ENCODE measurements at regions not wholly inside any gene's neighbourhood (a gene's known extent, or its start where the extent isn't known, plus 50 kb on each side); places are given as distances from the start of the nearest gene placed in this dataset.
"Not testable (repeated sequence)": the region's sequence is repeated elsewhere in the genome, so short reads cannot be mapped to it uniquely, and the experiment has no call there.

DNA sequence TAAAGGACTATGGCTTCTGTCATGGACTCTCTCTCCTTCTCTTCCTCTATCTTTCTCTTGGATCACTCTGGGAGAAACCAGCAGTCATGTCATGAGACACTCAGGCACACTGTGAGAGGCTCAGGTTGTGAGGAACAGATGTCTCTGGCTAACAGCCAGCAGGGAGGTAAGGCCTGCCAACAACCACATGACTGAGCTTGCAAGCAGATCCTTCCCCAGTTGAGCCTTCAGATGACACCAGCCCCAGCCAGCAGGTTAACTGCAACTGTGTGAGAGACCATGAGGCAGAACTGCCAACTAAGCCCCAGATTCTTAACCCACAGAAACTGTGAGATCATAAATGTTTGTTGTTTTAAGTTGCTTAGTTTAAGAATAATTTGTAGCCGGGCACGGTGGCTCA is 90.6 kb downstream of the VCPKMT start:
- H3K36me3 ChIP-seq (ENCODE audit: control insufficient read depth, insufficient read depth, low read length) = no peaks in the 10 kb centered on the region
- no peaks in the 10 kb centered on the region for H3K4me1 ChIP-seq (ENCODE audit: control insufficient read depth, insufficient read depth, low read length)
- no peaks in the 10 kb centered on the region for H3K27me3 ChIP-seq (ENCODE audit: control insufficient read depth, insufficient read depth, low read length)

DNA sequence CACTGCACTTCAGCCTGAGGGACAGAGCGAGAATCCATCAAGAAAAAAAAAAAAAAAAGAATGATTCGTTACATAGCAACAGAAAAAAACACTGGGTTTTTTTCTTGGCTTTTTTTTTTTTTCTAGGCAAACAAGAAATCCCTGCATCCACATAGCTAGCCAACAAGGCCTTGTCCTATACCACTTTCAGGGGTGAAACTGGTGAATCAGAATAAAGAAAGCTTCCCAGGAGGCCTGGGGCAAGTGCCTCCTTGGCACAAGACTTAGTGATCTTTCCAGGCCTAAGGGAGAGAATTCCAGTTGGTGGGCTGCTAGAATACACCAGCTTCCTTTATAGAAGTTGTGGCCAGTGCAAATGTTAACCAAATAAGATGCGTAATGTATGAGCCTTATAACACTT is 90.0 kb downstream of the VCPKMT start:
- H3K4me1 ChIP-seq (ENCODE audit: control insufficient read depth, insufficient read depth, low read length) = no peaks in the 10 kb centered on the region
- H3K4me3 ChIP-seq (ENCODE audit: low read depth, low read length) = no peak overlapping the region
- H3K27me3 ChIP-seq (ENCODE audit: control insufficient read depth, insufficient read depth, low read length) = no peaks in the 10 kb centered on the region
- H3K9me3 ChIP-seq (ENCODE audit: control insufficient read depth, insufficient read depth, low read length) = no peaks in the 10 kb centered on the region
- H3K9ac ChIP-seq (ENCODE audit: low read depth, low read length) = no peak overlapping the region
- H3K36me3 ChIP-seq (ENCODE audit: control insufficient read depth, insufficient read depth, low read length) = no peaks in the 10 kb centered on the region

More for the DNA sequence above, 90.6 kb downstream of the VCPKMT start:
- no peak overlapping the region for H3K9ac ChIP-seq (ENCODE audit: low read depth, low read length)
- H3K4me3 ChIP-seq (ENCODE audit: low read depth, low read length) = no peak overlapping the region
- no peaks in the 10 kb centered on the region for H3K9me3 ChIP-seq (ENCODE audit: control insufficient read depth, insufficient read depth, low read length)

DNA sequence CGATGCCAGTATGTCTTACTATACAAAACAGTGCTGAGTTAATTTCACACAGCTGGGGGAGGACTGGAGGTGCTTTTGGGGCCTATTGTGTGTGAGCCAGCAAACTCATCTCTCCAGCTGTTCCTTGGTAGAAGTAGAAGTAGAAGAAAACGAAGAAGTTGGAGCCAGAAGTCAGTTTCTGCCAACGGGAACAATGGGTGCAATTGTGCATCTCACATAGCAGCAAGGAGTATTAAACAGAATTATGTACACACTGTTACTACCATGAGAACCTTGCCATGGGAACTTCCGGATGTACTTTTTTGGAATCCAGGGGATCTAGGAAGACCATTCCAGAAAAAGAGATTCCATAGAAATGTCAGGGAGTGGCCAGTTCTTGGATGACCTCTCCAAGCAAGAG is 88.6 kb downstream of the VCPKMT start:
- no peaks in the 10 kb centered on the region for H3K4me1 ChIP-seq (ENCODE audit: control insufficient read depth, insufficient read depth, low read length)
- no peaks in the 10 kb centered on the region for H3K36me3 ChIP-seq (ENCODE audit: control insufficient read depth, insufficient read depth, low read length)
- H3K9me3 ChIP-seq (ENCODE audit: control insufficient read depth, insufficient read depth, low read length) = no peaks in the 10 kb centered on the region
- H3K4me3 ChIP-seq (ENCODE audit: low read depth, low read length) = no peak overlapping the region
- H3K27me3 ChIP-seq (ENCODE audit: control insufficient read depth, insufficient read depth, low read length) = no peaks in the 10 kb centered on the region
- H3K9ac ChIP-seq (ENCODE audit: low read depth, low read length) = no peak overlapping the region

DNA sequence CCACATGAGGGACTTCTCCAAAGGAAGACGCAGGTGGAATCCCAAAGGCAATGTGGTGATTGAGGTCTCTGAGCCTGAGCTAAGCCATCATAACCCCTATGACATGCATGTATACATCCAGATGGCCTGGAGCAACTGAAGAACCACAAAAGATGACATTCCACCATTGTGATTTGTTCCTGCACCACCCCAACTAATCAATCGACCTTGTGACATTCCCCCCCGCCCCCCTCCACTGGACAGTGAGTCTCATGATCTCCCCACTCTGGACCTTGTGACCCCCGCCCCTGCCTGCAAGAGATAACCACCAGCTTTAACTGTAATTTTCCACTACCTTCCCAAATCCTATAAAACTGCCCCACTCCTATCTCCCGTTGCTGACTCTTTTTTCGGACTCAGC is 87.9 kb downstream of the VCPKMT start:
- H3K27me3 ChIP-seq (ENCODE audit: control insufficient read depth, insufficient read depth, low read length) = no peaks in the 10 kb centered on the region
- H3K4me1 ChIP-seq (ENCODE audit: control insufficient read depth, insufficient read depth, low read length) = no peaks in the 10 kb centered on the region
- H3K4me3 ChIP-seq (ENCODE audit: low read depth, low read length) = no peak overlapping the region
- no peaks in the 10 kb centered on the region for H3K36me3 ChIP-seq (ENCODE audit: control insufficient read depth, insufficient read depth, low read length)
- H3K9me3 ChIP-seq (ENCODE audit: control insufficient read depth, insufficient read depth, low read length) = no peaks in the 10 kb centered on the region
- no peak overlapping the region for H3K9ac ChIP-seq (ENCODE audit: low read depth, low read length)

DNA sequence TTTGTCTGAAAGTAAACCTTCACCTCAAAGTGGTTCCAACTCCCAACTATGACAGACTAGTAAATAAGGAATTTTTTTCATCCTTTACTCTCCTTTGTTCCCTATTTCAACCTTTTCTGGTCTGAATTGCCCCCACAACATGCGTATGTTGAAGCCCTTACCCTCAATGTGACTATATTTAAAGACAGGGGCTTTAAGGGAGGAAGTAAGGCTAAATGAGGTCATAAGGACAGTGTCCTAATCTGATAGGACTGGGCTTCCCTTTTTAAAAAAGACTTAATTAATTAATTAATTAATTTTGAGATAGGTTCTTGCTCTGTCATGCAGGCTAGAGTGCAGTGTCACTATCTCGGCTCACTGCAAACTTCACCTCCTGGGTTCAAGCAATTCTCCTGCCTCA is 86.3 kb downstream of the VCPKMT start:
- H3K27me3 ChIP-seq (ENCODE audit: control insufficient read depth, insufficient read depth, low read length) = no peaks in the 10 kb centered on the region
- no peaks in the 10 kb centered on the region for H3K36me3 ChIP-seq (ENCODE audit: control insufficient read depth, insufficient read depth, low read length)
- no peaks in the 10 kb centered on the region for H3K9me3 ChIP-seq (ENCODE audit: control insufficient read depth, insufficient read depth, low read length)
- H3K4me3 ChIP-seq (ENCODE audit: low read depth, low read length) = no peak overlapping the region
- no peak overlapping the region for H3K9ac ChIP-seq (ENCODE audit: low read depth, low read length)
- H3K4me1 ChIP-seq (ENCODE audit: control insufficient read depth, insufficient read depth, low read length) = no peaks in the 10 kb centered on the region

DNA sequence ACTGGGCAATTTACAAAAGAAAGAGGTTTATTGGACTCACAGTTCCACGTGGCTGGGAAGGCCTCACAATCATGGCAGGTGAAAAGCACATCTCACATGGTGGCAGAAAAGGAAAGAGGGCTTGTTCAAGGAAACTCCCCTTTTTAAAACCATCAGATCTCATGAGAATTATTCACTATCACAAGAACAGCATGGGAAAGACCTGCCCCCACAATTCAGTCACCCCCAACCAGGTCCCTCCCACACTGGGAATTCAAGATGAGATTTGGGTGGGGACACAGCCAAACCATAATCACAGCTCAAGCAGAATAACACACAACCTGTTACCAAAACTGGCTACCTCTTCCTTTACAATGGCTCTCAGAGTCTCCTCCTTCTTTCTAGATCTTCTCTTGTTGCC is 85.5 kb downstream of the VCPKMT start:
- not testable (repeated sequence) for H3K4me3 ChIP-seq (ENCODE audit: low read depth, low read length); H3K9me3 ChIP-seq (ENCODE audit: control insufficient read depth, insufficient read depth, low read length); H3K4me1 ChIP-seq (ENCODE audit: control insufficient read depth, insufficient read depth, low read length); H3K36me3 ChIP-seq (ENCODE audit: control insufficient read depth, insufficient read depth, low read length); H3K27me3 ChIP-seq (ENCODE audit: control insufficient read depth, insufficient read depth, low read length); H3K9ac ChIP-seq (ENCODE audit: low read depth, low read length)

DNA sequence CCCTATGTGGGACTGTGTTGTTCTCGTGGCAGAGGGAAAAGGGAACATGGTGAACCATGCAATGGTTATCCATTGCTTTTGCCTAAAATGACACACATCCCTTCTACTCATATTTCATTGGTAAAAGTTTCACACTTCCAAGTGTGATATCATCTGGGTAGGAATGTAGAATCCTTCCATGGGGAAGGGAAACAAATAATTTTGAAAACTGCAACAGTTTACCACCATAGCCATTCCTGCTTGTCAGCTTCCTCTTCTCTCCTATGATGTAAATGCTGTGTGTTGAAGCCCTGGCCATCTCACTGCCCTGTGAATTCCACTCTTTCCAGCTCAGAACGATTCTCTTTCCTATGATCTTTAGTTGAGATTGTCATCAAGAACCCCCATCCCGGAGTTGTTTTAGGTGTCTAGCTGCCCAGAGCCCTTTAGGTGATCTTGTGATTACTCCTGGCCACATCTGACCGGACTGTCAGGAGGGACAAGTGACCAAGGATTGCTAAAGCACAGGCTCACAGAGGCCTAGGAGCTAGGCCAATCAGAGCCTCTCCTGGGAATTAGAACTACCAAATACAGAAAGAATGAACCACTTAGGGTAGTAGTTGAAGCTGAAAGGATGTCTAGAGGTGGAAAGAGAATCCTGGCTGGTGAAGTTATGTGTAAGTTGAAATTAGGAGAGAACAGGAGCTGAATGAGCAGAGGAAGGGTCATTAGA is 84.6 kb downstream of the VCPKMT start:
- Histone ChIP-seq H3K4me3 (ENCODE audit: low read depth, low read length) (no peak overlapping the region), H3K9ac (ENCODE audit: low read depth, low read length) (no peak overlapping the region), H3K36me3 (ENCODE audit: control insufficient read depth, insufficient read depth, low read length) (no peaks in the 10 kb centered on the region), H3K9me3 (ENCODE audit: control insufficient read depth, insufficient read depth, low read length) (no peaks in the 10 kb centered on the region), H3K27me3 (ENCODE audit: control insufficient read depth, insufficient read depth, low read length) (no peaks in the 10 kb centered on the region), H3K4me1 (ENCODE audit: control insufficient read depth, insufficient read depth, low read length) (no peaks in the 10 kb centered on the region)

DNA sequence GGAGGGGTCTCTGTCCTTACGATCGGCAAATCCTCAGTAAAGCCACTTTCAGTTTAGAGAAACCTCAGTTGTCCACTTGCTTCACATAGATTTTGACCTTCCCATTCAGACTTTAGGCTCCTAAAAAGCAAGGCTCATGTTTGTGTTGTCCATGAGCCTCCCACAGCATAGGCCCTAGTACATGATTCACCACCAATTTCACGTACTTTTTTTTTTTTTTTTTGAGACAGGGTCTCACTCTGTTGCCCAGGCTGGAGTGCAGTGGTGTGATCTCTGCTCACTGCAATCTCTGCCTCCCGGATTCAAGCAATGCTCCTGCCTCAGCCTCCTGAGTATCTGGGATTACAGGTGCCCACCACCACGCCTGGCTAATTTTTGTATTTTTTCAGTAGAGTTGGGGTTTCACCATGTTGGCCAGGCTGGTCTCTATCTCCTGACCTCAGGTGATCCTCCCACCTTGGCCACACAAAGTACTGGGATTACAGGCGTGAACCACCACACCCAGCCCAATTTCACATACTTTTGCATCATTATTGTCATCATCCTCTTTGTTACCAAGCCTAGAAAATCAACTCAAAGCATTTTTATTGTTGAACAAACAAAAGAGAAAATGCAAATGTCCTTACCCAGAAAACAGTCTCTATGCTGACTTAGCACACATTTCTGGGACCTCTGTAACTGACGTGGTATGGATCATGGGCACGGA is 83.8 kb downstream of the VCPKMT start:
- H3K4me1 ChIP-seq (ENCODE audit: control insufficient read depth, insufficient read depth, low read length); H3K36me3 ChIP-seq (ENCODE audit: control insufficient read depth, insufficient read depth, low read length); H3K27me3 ChIP-seq (ENCODE audit: control insufficient read depth, insufficient read depth, low read length); H3K9me3 ChIP-seq (ENCODE audit: control insufficient read depth, insufficient read depth, low read length); H3K4me3 ChIP-seq (ENCODE audit: low read depth, low read length); H3K9ac ChIP-seq (ENCODE audit: low read depth, low read length): not testable (repeated sequence)

DNA sequence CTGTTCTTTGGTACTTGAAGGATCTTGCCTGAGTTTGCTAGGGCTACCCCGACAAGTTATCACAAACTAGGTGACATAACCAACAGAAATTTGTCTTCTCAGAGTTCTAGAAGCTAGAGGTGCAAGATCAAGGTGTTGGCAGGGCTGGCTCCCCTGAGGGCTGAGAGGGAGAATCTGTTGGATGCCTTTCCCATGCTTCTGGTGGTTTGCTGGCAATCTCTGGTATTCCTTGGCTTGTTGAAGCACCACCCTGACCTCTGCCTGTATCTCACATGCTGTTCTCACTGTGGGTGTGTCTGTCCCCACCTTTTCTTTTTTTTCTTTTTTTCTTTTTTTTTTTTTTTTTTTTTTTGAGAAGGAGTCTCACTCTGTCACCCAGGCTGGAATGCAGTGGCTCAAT is 81.2 kb downstream of the VCPKMT start:
- Histone ChIP-seq H3K4me1 (ENCODE audit: control insufficient read depth, insufficient read depth, low read length) (no peaks in the 10 kb centered on the region), H3K4me3 (ENCODE audit: low read depth, low read length) (no peak overlapping the region), H3K36me3 (ENCODE audit: control insufficient read depth, insufficient read depth, low read length) (no peaks in the 10 kb centered on the region), H3K9me3 (ENCODE audit: control insufficient read depth, insufficient read depth, low read length) (no peaks in the 10 kb centered on the region), H3K9ac (ENCODE audit: low read depth, low read length) (no peak overlapping the region), H3K27me3 (ENCODE audit: control insufficient read depth, insufficient read depth, low read length) (no peaks in the 10 kb centered on the region)

DNA sequence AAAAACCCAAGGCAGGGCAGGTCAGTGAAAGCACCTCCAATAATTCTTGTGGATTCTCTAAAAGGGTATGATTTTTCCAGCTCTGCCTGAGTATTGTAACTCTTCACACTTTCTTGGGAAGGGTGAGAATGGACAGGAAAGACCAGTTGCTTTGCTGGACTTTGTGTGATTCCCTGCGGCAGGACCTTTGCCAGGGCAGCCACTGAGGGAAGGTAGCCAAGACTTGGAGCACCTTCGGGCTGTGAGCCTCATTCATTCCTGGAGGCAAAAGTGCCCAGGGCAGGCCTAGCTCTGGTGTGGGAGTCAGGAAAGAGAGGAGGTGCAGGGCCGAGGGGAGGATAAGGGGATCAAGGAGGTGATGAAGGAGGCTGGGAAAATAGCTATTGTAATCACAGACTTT is 80.2 kb downstream of the VCPKMT start:
- H3K4me3 ChIP-seq (ENCODE audit: low read depth, low read length) = no peak overlapping the region
- no peak overlapping the region for H3K9ac ChIP-seq (ENCODE audit: low read depth, low read length)
- H3K4me1 ChIP-seq (ENCODE audit: control insufficient read depth, insufficient read depth, low read length) = no peaks in the 10 kb centered on the region

DNA sequence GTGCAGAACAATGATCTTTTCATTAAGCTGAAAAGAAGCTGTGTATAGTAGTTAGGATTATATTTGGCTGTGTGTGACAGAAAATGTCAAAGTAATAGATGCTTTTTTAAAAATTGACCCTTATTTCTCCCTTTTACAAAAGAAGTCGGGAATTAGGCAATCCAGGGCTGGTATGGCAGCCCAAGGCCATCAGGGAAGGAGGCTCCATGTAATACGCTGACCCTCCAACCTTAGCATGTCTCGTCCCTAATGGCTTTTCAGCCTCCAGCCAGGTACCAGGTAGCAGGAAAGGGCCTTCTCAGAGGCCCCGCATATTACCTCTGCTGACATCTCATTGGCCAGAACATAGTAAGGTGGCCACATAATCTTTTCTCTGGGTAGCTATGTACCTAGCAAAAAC is 79.7 kb downstream of the VCPKMT start:
- Histone ChIP-seq H3K36me3 (ENCODE audit: control insufficient read depth, insufficient read depth, low read length) (no peaks in the 10 kb centered on the region), H3K9ac (ENCODE audit: low read depth, low read length) (no peak overlapping the region), H3K9me3 (ENCODE audit: control insufficient read depth, insufficient read depth, low read length) (no peaks in the 10 kb centered on the region), H3K27me3 (ENCODE audit: control insufficient read depth, insufficient read depth, low read length) (no peaks in the 10 kb centered on the region), H3K4me3 (ENCODE audit: low read depth, low read length) (no peak overlapping the region), H3K4me1 (ENCODE audit: control insufficient read depth, insufficient read depth, low read length) (no peaks in the 10 kb centered on the region)

More for the DNA sequence above, 80.2 kb downstream of the VCPKMT start:
- Histone ChIP-seq H3K9me3 (ENCODE audit: control insufficient read depth, insufficient read depth, low read length) (no peaks in the 10 kb centered on the region), H3K36me3 (ENCODE audit: control insufficient read depth, insufficient read depth, low read length) (no peaks in the 10 kb centered on the region), H3K27me3 (ENCODE audit: control insufficient read depth, insufficient read depth, low read length) (no peaks in the 10 kb centered on the region)

DNA sequence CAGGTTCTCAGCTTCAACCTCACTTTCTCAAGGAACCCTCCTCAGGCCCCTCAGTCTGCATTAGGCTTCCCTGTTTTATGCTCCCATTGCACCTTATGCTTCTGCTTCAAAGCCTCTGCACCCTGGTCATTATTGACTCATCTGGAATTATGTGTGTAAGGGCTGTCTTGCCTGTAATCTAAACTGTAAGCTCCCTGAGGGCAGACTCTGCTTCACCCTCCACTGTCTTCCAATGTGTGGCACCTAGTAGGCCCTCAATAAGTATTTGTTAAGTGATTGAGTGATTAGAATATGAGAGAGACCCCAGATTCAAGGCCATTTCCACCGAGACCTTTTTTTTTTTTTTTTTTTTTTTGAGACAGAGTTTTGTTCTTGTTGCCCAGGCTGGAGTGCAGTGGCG is 79.1 kb downstream of the VCPKMT start:
- H3K27me3 ChIP-seq (ENCODE audit: control insufficient read depth, insufficient read depth, low read length) = no peaks in the 10 kb centered on the region
- H3K4me1 ChIP-seq (ENCODE audit: control insufficient read depth, insufficient read depth, low read length) = no peaks in the 10 kb centered on the region
- no peak overlapping the region for H3K9ac ChIP-seq (ENCODE audit: low read depth, low read length)
- no peaks in the 10 kb centered on the region for H3K36me3 ChIP-seq (ENCODE audit: control insufficient read depth, insufficient read depth, low read length)
- H3K4me3 ChIP-seq (ENCODE audit: low read depth, low read length) = no peak overlapping the region
- no peaks in the 10 kb centered on the region for H3K9me3 ChIP-seq (ENCODE audit: control insufficient read depth, insufficient read depth, low read length)

Measured in iPS-15b (cell line).